Body of pancreas (tissue), 4 donors: ENCODE measurements at regions not wholly inside any gene's neighbourhood (a gene's known extent, or its start where the extent isn't known, plus 50 kb on each side); places are given as distances from the start of the nearest gene placed in this dataset.

ENCODE experiments used
- ATAC-seq: fragments of 150-250 bp; one replicate; pipeline ENCODE4 v1.9.1; 2016
- DNase-seq, 4 donors: peaks; one replicate each; pipeline ENCODE4 v3.0.0-alpha.2; 2019
- H3K27ac ChIP-seq, 4 donors: fragments of 200-600 bp; sonication (generic); 1 replicate in 3 of 4; 2 replicates in 1 of 4; pipeline versions ENCODE4 v1.5.1 to v1.6.1; 2016 to 2019; ENCODE audit warnings: mild to moderate bottlenecking in 1 of 4, mixed read lengths in 1 of 4, moderate library complexity in 1 of 4
- H3K27me3 ChIP-seq, 2 donors: fragments of 200-600 bp; sonication (generic); one replicate each; pipeline ENCODE4 v1.6.0; 2016; ENCODE audit warnings: mild to moderate bottlenecking in 1 of 2
- H3K36me3 ChIP-seq, 2 donors: fragments of 200-600 bp; sonication (generic); replicated peaks in 1 of 2; 2 replicates each; pipeline ENCODE4 v1.5.1; 2016; ENCODE audit warnings: low read depth in 2 of 2; ENCODE audit not compliant: insufficient read depth in 1 of 2
- H3K4me1 ChIP-seq: fragments of 200-600 bp; sonication (generic); one replicate; pipeline ENCODE4 v1.6.0; 2016
- H3K4me3 ChIP-seq, 2 donors: fragments of 200-600 bp; sonication (generic); 1 replicate in 1 of 2; 2 replicates in 1 of 2; pipeline ENCODE4 v1.5.1; 2016 to 2019
- H3K9me3 ChIP-seq, 3 donors: fragments of 200-600 bp; sonication (generic); 1 replicate in 2 of 3; 2 replicates in 1 of 3; pipeline ENCODE4 v1.5.1; 2016
- CTCF ChIP-seq, 7 experiments: fragments of 450-650 bp in 4 of 7; fragments of 200-600 bp in 3 of 7; sonication (generic) in 3 of 7; IDR thresholded peaks; one replicate each; pipeline ENCODE4 v1.5.1; 2016 to 2019; ENCODE audit warnings: antibody characterized with exemption in 7 of 7
- POLR2A ChIP-seq, 3 donors: fragments of 450-650 bp; IDR thresholded peaks; one replicate each; pipeline ENCODE4 v1.6.1; 2016; ENCODE audit warnings: antibody characterized with exemption in 3 of 3, mild to moderate bottlenecking in 2 of 3
- WGBS, 2 donors: methylation state at CpG; one replicate each; pipeline ENCODE4 v1.1.5; 2017; 5-methylcytosine and 5-hydroxymethylcytosine counted together
- intact Hi-C: fragments of 100-400 bp; cut with DNase I; formaldehyde crosslinking; loops from one replicate; pipeline ENCODE4 v1.15.1; 2023

GRCh38 chr9:78490231-78490630, 193.3 kb downstream of the PSAT1 start:
- intact Hi-C loops, result no loop called here
- no peak for TF ChIP-seq POLR2A (IDR thresholded peaks at IDR 0.05)
- no peak for TF ChIP-seq CTCF (IDR thresholded peaks at IDR 0.05)
- no peak for ATAC-seq
- H3K4me3 ChIP-seq, result no peak overlapping the region
- WGBS, 2 donors, result 64 to 75% methylated on average over 4 of the region's 4 CpGs
- DNase-seq, result no peak
- H3K36me3 ChIP-seq, result no peaks in the 10 kb centered on the region
- H3K27me3 ChIP-seq, result no peaks in the 10 kb centered on the region
- H3K9me3 ChIP-seq, result no peaks in the 10 kb centered on the region
- H3K27ac ChIP-seq, result no peak overlapping the region
- no peaks in the 10 kb centered on the region for H3K4me1 ChIP-seq

- TF ChIP-seq CTCF (IDR thresholded peaks at IDR 0.05), result no peak
- TF ChIP-seq POLR2A (IDR thresholded peaks at IDR 0.05), result no peak
- 79 to 86% methylated on average over 3 of the region's 3 CpGs for WGBS, 2 donors
- DNase-seq, result no peak
Observed at GRCh38 chr9:78491402-78491801, 194.5 kb downstream of the PSAT1 start.

GRCh38 chr9:78493166-78493742, 196.3 kb downstream of the PSAT1 start:
- 61 to 65% methylated on average over 2 of the region's 2 CpGs for whole genome bisulfite sequencing, 2 donors
- Histone ChIP-seq H3K27ac (no peak overlapping the region), H3K4me3 (no peak overlapping the region), H3K9me3 (no peaks in the 10 kb centered on the region), H3K36me3 (no peaks in the 10 kb centered on the region), H3K4me1 (no peaks in the 10 kb centered on the region), H3K27me3 (no peaks in the 10 kb centered on the region)
- TF ChIP-seq POLR2A (IDR thresholded peaks at IDR 0.05) (no peak), CTCF (IDR thresholded peaks at IDR 0.05) (no peak)
- ATAC-seq (no peak), DNase-seq (no peak)
- intact Hi-C loops, result no loop called here

More at GRCh38 chr9:78491402-78491801, 194.5 kb downstream of the PSAT1 start:
- no peak for ATAC-seq
- Histone ChIP-seq H3K27me3 (no peaks in the 10 kb centered on the region), H3K4me1 (no peaks in the 10 kb centered on the region), H3K27ac (no peak overlapping the region), H3K4me3 (no peak overlapping the region), H3K36me3 (no peaks in the 10 kb centered on the region), H3K9me3 (no peaks in the 10 kb centered on the region)
- intact Hi-C loops, result no loop called here

GRCh38 chr9:78502566-78502965, 205.6 kb downstream of the PSAT1 start:
- TF ChIP-seq POLR2A (IDR thresholded peaks at IDR 0.05), result no peak
- Histone ChIP-seq H3K9me3 (no peaks in the 10 kb centered on the region), H3K4me1 (no peaks in the 10 kb centered on the region), H3K27ac (no peak overlapping the region), H3K27me3 (no peaks in the 10 kb centered on the region), H3K36me3 (no peaks in the 10 kb centered on the region), H3K4me3 (no peak overlapping the region)
- WGBS, 2 donors, result 51 to 55% methylated on average over 5 of the region's 5 CpGs
- no peak for DNase-seq
- intact Hi-C loops, result no loop called here
- ATAC-seq, result no peak

GRCh38 chr9:78505546-78505945, 208.6 kb downstream of the PSAT1 start:
- ATAC-seq, result no peak
- Histone ChIP-seq H3K4me1 (no peaks in the 10 kb centered on the region), H3K4me3 (no peak overlapping the region), H3K9me3 (no peaks in the 10 kb centered on the region), H3K27ac (no peak overlapping the region), H3K36me3 (no peaks in the 10 kb centered on the region), H3K27me3 (no peaks in the 10 kb centered on the region)
- intact Hi-C loops, result no loop called here
- 85 to 93% methylated on average over 2 of the region's 2 CpGs for WGBS, 2 donors
- no peak for DNase-seq
- TF ChIP-seq CTCF (IDR thresholded peaks at IDR 0.05) (no peak), POLR2A (IDR thresholded peaks at IDR 0.05) (no peak)
